IMR-90 (cell line): ENCODE measurements at regions not wholly inside any gene's neighbourhood (a gene's known extent, or its start where the extent isn't known, plus 50 kb on each side); places are given as distances from the start of the nearest gene placed in this dataset.

Experiments
- BHLHE40 ChIP-seq: fragments of 150-350 bp; IDR thresholded peaks from 2 replicates; pipeline ENCODE4 v1.6.1; 2016; ENCODE audit warnings: mild to moderate bottlenecking, low read depth, low read length
- CTCF ChIP-seq: conservative IDR thresholded peaks from 2 replicates; pipeline ENCODE4 v1.5.1; 2012; ENCODE audit warnings: mild to moderate bottlenecking, low read depth, low read length, improper control_type of control experiment
- ELK1 ChIP-seq: fragments of 150-350 bp; IDR thresholded peaks from 2 replicates; pipeline ENCODE4 v1.6.1; 2016; ENCODE audit warnings: low read depth, mild to moderate bottlenecking, low read length, moderate library complexity, borderline replicate concordance
- FOS ChIP-seq: fragments of 150-350 bp; IDR thresholded peaks from 2 replicates; pipeline ENCODE4 v1.6.1; 2016; ENCODE audit warnings: low read depth, low read length
- MAZ ChIP-seq: IDR thresholded peaks from 2 replicates; pipeline ENCODE4 v1.6.1; 2012; ENCODE audit warnings: low read depth, mild to moderate bottlenecking, low read length, improper control_type of control experiment, moderate library complexity, borderline replicate concordance
- NFE2L2 ChIP-seq: fragments of 150-350 bp; IDR thresholded peaks from 2 replicates; pipeline ENCODE4 v1.6.1; 2016; ENCODE audit warnings: low read depth, mild to moderate bottlenecking, low read length
- POLR2A ChIP-seq: IDR thresholded peaks from 2 replicates; pipeline ENCODE4 v1.6.1; 2012; ENCODE audit warnings: mild to moderate bottlenecking, low read depth, low read length
- RAD21 ChIP-seq: IDR thresholded peaks from 2 replicates; pipeline ENCODE4 v1.6.1; 2012; ENCODE audit warnings: low read length, improper control_type of control experiment
- RCOR1 ChIP-seq: IDR thresholded peaks from 2 replicates; pipeline ENCODE4 v1.6.1; 2012; ENCODE audit warnings: mild to moderate bottlenecking, low read length, improper control_type of control experiment; ENCODE audit not compliant: insufficient replicate concordance
- SMC3 ChIP-seq: fragments of 150-350 bp; IDR thresholded peaks from 2 replicates; pipeline ENCODE4 v1.6.1; 2016; ENCODE audit warnings: low read depth, mild to moderate bottlenecking, antibody characterized with exemption, low read length, moderate library complexity
- USF2 ChIP-seq: fragments of 150-350 bp; IDR thresholded peaks from 2 replicates; pipeline ENCODE4 v1.6.1; 2017; ENCODE audit warnings: mild to moderate bottlenecking, antibody characterized with exemption, low read length, low read depth

DNA sequence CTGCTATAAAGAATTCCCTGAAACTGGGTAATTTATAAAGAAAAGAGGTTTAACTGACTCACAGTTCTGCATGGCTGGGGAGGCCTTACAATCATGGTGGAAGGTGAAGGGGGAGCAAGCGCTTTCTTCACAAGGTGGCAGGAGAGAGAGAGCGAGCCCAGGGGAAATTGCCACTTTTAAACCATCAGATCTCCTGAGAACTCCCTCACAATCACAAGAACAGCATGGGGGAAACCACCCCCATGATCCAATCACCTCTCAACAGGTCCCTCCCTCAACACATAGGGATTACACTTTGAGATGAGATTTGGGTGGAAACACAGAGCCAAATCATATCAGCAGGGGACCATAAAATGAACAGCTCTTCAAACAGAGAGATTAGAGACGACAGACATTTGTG lies 198.6 kb downstream of the MAGEB5 start:
- TF ChIP-seq CTCF (no peak), POLR2A (no peak), USF2 (no peak), NFE2L2 (no peak), RCOR1 (no peak), BHLHE40 (no peak), SMC3 (no peak), RAD21 (no peak), ELK1 (no peak), MAZ (no peak), FOS (no peak)
